ENCODE measurements at regions not wholly inside any gene's neighbourhood (a gene's known extent, or its start where the extent isn't known, plus 50 kb on each side); places are given as distances from the start of the nearest gene placed in this dataset.

GRCh38 chr9:126122901-126123616 is 203.6 kb upstream of the MVB12B start:
- TF ChIP-seq FOXP2 (optimal IDR thresholded peaks at IDR 0.05; ENCODE audit: borderline replicate concordance, extremely low read depth, extremely low read length, insufficient read depth) (no peak), SIN3A (IDR thresholded peaks at IDR 0.05; ENCODE audit: borderline replicate concordance, insufficient read depth, low read length) (no peak), POLR2AphosphoS5 (IDR thresholded peaks at IDR 0.05; ENCODE audit: low read depth, low read length) (no peak), REST (IDR thresholded peaks at IDR 0.05; ENCODE audit: insufficient read depth in 1 of 2, low read depth in 2 of 2, low read length in 2 of 2) (no peak), TAF1 (IDR thresholded peaks at IDR 0.05; ENCODE audit: borderline replicate concordance, insufficient read depth, low read length) (no peak)

- no peak for TF ChIP-seq FOXP2 (optimal IDR thresholded peaks at IDR 0.05; ENCODE audit: borderline replicate concordance, extremely low read depth, extremely low read length, insufficient read depth)
Observed at GRCh38 chr9:126123927-126124326, 202.7 kb upstream of the MVB12B start.

GRCh38 chr9:126125177-126125576 is 201.5 kb upstream of the MVB12B start:
- TF ChIP-seq REST (IDR thresholded peaks at IDR 0.05; ENCODE audit: insufficient read depth in 1 of 2, low read depth in 2 of 2, low read length in 2 of 2) (no peak), SIN3A (IDR thresholded peaks at IDR 0.05; ENCODE audit: borderline replicate concordance, insufficient read depth, low read length) (no peak), TAF1 (IDR thresholded peaks at IDR 0.05; ENCODE audit: borderline replicate concordance, insufficient read depth, low read length) (no peak), POLR2AphosphoS5 (IDR thresholded peaks at IDR 0.05; ENCODE audit: low read depth, low read length) (no peak), FOXP2 (optimal IDR thresholded peaks at IDR 0.05; ENCODE audit: borderline replicate concordance, extremely low read depth, extremely low read length, insufficient read depth) (no peak)

GRCh38 chr9:126125577-126125976 is 201.1 kb upstream of the MVB12B start:
- no peak for TF ChIP-seq SIN3A (IDR thresholded peaks at IDR 0.05; ENCODE audit: borderline replicate concordance, insufficient read depth, low read length)
- TF ChIP-seq FOXP2 (optimal IDR thresholded peaks at IDR 0.05; ENCODE audit: borderline replicate concordance, extremely low read depth, extremely low read length, insufficient read depth), result no peak
- no peak for TF ChIP-seq REST (IDR thresholded peaks at IDR 0.05; ENCODE audit: insufficient read depth in 1 of 2, low read depth in 2 of 2, low read length in 2 of 2)
- TF ChIP-seq POLR2AphosphoS5 (IDR thresholded peaks at IDR 0.05; ENCODE audit: low read depth, low read length), result no peak
- no peak for TF ChIP-seq TAF1 (IDR thresholded peaks at IDR 0.05; ENCODE audit: borderline replicate concordance, insufficient read depth, low read length)

- TF ChIP-seq TAF1 (IDR thresholded peaks at IDR 0.05; ENCODE audit: borderline replicate concordance, insufficient read depth, low read length) (no peak), FOXP2 (optimal IDR thresholded peaks at IDR 0.05; ENCODE audit: borderline replicate concordance, extremely low read depth, extremely low read length, insufficient read depth) (no peak), SIN3A (IDR thresholded peaks at IDR 0.05; ENCODE audit: borderline replicate concordance, insufficient read depth, low read length) (no peak), REST (IDR thresholded peaks at IDR 0.05; ENCODE audit: insufficient read depth in 1 of 2, low read depth in 2 of 2, low read length in 2 of 2) (no peak), POLR2AphosphoS5 (IDR thresholded peaks at IDR 0.05; ENCODE audit: low read depth, low read length) (no peak)
Observed at GRCh38 chr9:126125992-126126409, 200.6 kb upstream of the MVB12B start.

Data from PFSK-1 (cell line).